Astrocyte of the hippocampus (primary cell): ENCODE measurements at regions not wholly inside any gene's neighbourhood (a gene's known extent, or its start where the extent isn't known, plus 50 kb on each side); places are given as distances from the start of the nearest gene placed in this dataset.

Source experiments
- DNase-seq: peaks from one replicate; pipeline ENCODE4 v3.0.0; 2011; ENCODE audit warnings: low read depth, low spot score

- no peak for DNase-seq
Observed at GRCh38 chr2:20111311-20112131, 60.1 kb upstream of the LAPTM4A start.

GRCh38 chr2:20110876-20111275 lies 59.4 kb upstream of the LAPTM4A start:
- no peak for DNase-seq

GRCh38 chr2:20110383-20110782 lies 59.0 kb upstream of the LAPTM4A start:
- no peak for DNase-seq

- DNase-seq, result no peak
Observed at GRCh38 chr2:20108655-20109396, 57.4 kb upstream of the LAPTM4A start.

- no peak for DNase-seq
Observed at GRCh38 chr2:20107776-20108175, 56.3 kb upstream of the LAPTM4A start.

- no peak for DNase-seq
Observed at GRCh38 chr2:20107352-20107751, 55.9 kb upstream of the LAPTM4A start.

GRCh38 chr2:20106746-20107145 lies 55.3 kb upstream of the LAPTM4A start:
- DNase-seq, result peak; percentile 37

- DNase-seq, result no peak
Observed at GRCh38 chr2:20104900-20105545, 53.6 kb upstream of the LAPTM4A start.

GRCh38 chr2:20103530-20103929 lies 52.1 kb upstream of the LAPTM4A start:
- DNase-seq, result no peak
